ENCODE measurements at regions not wholly inside any gene's neighbourhood (a gene's known extent, or its start where the extent isn't known, plus 50 kb on each side); places are given as distances from the start of the nearest gene placed in this dataset.

DNA sequence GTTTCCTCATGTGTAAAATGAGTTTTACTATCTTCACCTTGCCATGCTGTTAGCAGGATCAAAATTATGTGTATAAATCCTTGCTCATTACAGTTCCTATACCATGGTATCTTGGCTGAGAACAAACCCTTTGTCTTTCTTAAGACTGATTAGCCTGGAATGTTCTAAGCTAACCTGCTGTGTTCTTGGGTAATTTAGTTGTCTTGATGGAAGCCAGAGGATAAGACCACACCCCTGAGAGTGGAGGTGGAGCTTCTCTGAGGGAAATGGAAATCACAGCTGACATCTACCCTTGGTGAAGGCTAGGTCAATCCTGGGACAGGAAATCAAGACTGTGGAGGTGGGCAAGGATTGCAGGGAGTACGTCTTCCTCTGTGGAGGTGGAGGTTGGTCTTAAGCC lies 206.1 kb upstream of the ARHGAP20 start:
- TF ChIP-seq TAF1 (conservative IDR thresholded peaks at IDR 0.05) (no peak), YY1 (IDR thresholded peaks at IDR 0.05) (no peak), EGR1 (IDR thresholded peaks at IDR 0.05; ENCODE audit: low read depth in 2 of 2) (no peak)
- TF ChIP-seq, protein P1, sequence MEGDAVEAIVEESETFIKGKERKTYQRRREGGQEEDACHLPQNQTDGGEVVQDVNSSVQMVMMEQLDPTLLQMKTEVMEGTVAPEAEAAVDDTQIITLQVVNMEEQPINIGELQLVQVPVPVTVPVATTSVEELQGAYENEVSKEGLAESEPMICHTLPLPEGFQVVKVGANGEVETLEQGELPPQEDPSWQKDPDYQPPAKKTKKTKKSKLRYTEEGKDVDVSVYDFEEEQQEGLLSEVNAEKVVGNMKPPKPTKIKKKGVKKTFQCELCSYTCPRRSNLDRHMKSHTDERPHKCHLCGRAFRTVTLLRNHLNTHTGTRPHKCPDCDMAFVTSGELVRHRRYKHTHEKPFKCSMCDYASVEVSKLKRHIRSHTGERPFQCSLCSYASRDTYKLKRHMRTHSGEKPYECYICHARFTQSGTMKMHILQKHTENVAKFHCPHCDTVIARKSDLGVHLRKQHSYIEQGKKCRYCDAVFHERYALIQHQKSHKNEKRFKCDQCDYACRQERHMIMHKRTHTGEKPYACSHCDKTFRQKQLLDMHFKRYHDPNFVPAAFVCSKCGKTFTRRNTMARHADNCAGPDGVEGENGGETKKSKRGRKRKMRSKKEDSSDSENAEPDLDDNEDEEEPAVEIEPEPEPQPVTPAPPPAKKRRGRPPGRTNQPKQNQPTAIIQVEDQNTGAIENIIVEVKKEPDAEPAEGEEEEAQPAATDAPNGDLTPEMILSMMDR (IDR thresholded peaks at IDR 0.05; ENCODE audit: low read depth, low read length, missing input control): no peak
- TF ChIP-seq, protein P2, sequence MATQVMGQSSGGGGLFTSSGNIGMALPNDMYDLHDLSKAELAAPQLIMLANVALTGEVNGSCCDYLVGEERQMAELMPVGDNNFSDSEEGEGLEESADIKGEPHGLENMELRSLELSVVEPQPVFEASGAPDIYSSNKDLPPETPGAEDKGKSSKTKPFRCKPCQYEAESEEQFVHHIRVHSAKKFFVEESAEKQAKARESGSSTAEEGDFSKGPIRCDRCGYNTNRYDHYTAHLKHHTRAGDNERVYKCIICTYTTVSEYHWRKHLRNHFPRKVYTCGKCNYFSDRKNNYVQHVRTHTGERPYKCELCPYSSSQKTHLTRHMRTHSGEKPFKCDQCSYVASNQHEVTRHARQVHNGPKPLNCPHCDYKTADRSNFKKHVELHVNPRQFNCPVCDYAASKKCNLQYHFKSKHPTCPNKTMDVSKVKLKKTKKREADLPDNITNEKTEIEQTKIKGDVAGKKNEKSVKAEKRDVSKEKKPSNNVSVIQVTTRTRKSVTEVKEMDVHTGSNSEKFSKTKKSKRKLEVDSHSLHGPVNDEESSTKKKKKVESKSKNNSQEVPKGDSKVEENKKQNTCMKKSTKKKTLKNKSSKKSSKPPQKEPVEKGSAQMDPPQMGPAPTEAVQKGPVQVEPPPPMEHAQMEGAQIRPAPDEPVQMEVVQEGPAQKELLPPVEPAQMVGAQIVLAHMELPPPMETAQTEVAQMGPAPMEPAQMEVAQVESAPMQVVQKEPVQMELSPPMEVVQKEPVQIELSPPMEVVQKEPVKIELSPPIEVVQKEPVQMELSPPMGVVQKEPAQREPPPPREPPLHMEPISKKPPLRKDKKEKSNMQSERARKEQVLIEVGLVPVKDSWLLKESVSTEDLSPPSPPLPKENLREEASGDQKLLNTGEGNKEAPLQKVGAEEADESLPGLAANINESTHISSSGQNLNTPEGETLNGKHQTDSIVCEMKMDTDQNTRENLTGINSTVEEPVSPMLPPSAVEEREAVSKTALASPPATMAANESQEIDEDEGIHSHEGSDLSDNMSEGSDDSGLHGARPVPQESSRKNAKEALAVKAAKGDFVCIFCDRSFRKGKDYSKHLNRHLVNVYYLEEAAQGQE (IDR thresholded peaks at IDR 0.05): no peak
